ENCODE measurements at regions not wholly inside any gene's neighbourhood (a gene's known extent, or its start where the extent isn't known, plus 50 kb on each side); places are given as distances from the start of the nearest gene placed in this dataset.

DNA sequence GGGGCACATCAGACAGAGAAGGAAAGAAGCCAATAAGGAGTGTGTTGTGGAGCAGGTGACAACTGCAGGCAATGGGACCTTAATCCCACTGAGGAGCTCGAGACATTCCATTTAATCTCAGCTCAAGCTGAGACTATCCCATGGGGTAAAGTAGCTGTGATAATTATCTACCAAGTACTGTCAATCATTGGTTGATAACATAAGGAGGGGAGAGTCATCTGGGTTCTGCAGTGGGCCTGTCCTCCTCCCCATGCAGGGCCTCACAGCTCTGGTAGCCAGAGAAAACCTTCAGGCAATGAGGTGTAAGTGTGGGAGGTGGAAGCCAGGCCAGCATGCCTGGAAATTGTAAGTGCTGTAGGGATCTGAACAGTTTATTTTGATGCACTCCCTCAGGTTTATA lies 375.0 kb upstream of the ARID1B start:
- no peaks in the 10 kb centered on the region for H3K4me1 ChIP-seq (ENCODE audit: insufficient read depth)
- no peaks in the 10 kb centered on the region for H3K27me3 ChIP-seq
- H3K36me3 ChIP-seq, result no peaks in the 10 kb centered on the region
- H3K9me3 ChIP-seq, result no peaks in the 10 kb centered on the region
- TF ChIP-seq EP300 (IDR thresholded peaks at IDR 0.05) (no peak), POLR2A (IDR thresholded peaks at IDR 0.05) (no peak), CTCF (IDR thresholded peaks at IDR 0.05) (no peak)
- intact Hi-C loops (cut with DNase I), result no loop called here
- no peak for DNase-seq
- no peak overlapping the region for H3K4me3 ChIP-seq
- 92 to 95% (median 95%) methylated on average over 1 of the region's 1 CpG for WGBS, 3 donors
- H3K27ac ChIP-seq, result no peak overlapping the region

DNA sequence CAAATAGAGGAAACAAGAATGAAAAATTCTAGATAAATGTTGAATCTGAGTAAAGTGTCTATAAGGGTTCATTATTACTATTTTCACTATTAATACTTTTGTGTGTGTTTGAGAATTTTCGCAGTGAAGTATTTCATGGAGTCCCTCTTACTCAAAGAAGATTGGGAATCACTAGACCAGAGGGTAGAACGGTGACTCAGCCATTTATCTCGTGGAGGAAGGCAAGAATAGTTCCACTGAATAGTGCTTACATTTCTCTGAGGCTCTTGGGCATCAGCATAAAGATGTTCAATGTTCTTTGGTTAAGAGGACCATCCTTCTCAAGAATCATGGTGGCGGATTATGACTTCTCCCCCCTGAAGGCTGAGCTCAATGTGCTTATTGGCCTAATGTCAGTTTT lies 376.7 kb upstream of the ARID1B start:
- Histone ChIP-seq H3K27ac (no peak overlapping the region), H3K9me3 (no peaks in the 10 kb centered on the region), H3K4me3 (no peak overlapping the region), H3K27me3 (no peaks in the 10 kb centered on the region), H3K4me1 (ENCODE audit: insufficient read depth) (no peaks in the 10 kb centered on the region), H3K36me3 (no peaks in the 10 kb centered on the region)
- no peak for DNase-seq
- intact Hi-C loops (cut with DNase I), result no loop called here
- TF ChIP-seq POLR2A (IDR thresholded peaks at IDR 0.05) (no peak), CTCF (IDR thresholded peaks at IDR 0.05) (no peak), EP300 (IDR thresholded peaks at IDR 0.05) (no peak)
- 55 to 80% (median 59%) methylated on average over 4 of the region's 4 CpGs for WGBS, 3 donors

- WGBS, 3 donors, result 90 to 96% (median 94%) methylated on average over 2 of the region's 2 CpGs
- no peaks in the 10 kb centered on the region for H3K4me1 ChIP-seq (ENCODE audit: insufficient read depth)
- H3K4me3 ChIP-seq, result no peak overlapping the region
- TF ChIP-seq CTCF (IDR thresholded peaks at IDR 0.05), result no peak
- no peak for TF ChIP-seq POLR2A (IDR thresholded peaks at IDR 0.05)
- TF ChIP-seq EP300 (IDR thresholded peaks at IDR 0.05), result no peak
- H3K9me3 ChIP-seq, result no peaks in the 10 kb centered on the region
- intact Hi-C loops (cut with DNase I), result no loop called here
- DNase-seq, result no peak
- H3K36me3 ChIP-seq, result no peaks in the 10 kb centered on the region
- no peak overlapping the region for H3K27ac ChIP-seq
- no peaks in the 10 kb centered on the region for H3K27me3 ChIP-seq
Observed at GRCh38 chr6:156398966-156399365, 378.2 kb upstream of the ARID1B start.

DNA sequence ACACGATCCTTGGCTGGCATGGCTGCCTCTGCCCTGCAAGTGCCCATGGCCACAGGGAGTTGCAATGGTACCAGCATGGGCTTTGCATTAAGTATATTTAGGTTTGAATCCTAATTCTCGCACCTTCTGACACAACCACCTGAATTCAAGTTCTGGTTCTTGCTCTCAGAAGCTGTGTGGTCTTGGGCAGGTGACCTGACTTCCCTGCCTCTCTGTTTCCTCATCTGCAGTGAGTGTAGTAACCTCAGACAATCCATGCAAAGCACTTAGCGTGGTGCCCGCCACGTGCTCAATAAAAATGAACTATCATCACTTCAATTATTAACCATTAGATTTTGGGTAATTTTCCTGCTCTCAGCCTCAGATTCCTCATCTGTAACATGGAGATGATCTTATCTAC lies 378.8 kb upstream of the ARID1B start:
- Histone ChIP-seq H3K36me3 (no peaks in the 10 kb centered on the region), H3K4me1 (ENCODE audit: insufficient read depth) (no peaks in the 10 kb centered on the region), H3K9me3 (no peaks in the 10 kb centered on the region), H3K27me3 (no peaks in the 10 kb centered on the region), H3K27ac (no peak overlapping the region), H3K4me3 (no peak overlapping the region)
- WGBS, 3 donors, result 72 to 94% (median 78%) methylated on average over 5 of the region's 5 CpGs
- no peak for DNase-seq
- no peak for TF ChIP-seq EP300 (IDR thresholded peaks at IDR 0.05)
- TF ChIP-seq CTCF (IDR thresholded peaks at IDR 0.05), result no peak
- TF ChIP-seq POLR2A (IDR thresholded peaks at IDR 0.05), result no peak
- intact Hi-C loops (cut with DNase I), result no loop called here
